ENCODE measurements at regions not wholly inside any gene's neighbourhood (a gene's known extent, or its start where the extent isn't known, plus 50 kb on each side); places are given as distances from the start of the nearest gene placed in this dataset.

DNA sequence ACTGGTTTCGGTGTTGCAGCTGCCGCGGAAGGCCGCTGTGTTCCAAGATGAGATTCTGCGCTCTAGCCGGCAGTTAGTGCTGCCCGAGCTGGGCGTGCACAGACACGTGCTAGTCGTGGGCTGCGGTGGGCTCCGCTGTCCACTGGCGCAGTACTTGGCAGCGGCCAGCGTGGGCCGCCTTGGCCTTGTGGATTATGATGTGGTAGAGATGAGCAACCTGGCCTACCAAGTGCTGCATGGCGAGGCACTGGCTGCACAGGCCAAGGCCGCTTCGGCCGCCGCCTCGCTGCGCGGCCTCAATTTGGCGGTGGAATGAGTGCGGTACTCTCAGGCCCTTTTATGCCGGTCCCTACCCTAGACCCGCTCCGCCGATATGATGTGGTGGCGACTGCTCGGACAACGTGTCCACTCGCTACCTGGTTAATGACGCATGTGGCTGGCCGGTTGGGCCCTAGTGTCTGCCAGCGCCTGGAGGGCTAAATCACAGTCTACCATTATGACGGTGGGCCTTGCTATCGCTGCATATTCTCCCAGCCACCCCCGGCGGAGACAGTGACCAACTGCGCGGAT, 102.2 kb downstream of the SNAPC1 start:
- TF ChIP-seq, protein P1, sequence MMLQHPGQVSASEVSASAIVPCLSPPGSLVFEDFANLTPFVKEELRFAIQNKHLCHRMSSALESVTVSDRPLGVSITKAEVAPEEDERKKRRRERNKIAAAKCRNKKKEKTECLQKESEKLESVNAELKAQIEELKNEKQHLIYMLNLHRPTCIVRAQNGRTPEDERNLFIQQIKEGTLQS (IDR thresholded peaks at IDR 0.05): no peak
- TF ChIP-seq, protein P2, sequence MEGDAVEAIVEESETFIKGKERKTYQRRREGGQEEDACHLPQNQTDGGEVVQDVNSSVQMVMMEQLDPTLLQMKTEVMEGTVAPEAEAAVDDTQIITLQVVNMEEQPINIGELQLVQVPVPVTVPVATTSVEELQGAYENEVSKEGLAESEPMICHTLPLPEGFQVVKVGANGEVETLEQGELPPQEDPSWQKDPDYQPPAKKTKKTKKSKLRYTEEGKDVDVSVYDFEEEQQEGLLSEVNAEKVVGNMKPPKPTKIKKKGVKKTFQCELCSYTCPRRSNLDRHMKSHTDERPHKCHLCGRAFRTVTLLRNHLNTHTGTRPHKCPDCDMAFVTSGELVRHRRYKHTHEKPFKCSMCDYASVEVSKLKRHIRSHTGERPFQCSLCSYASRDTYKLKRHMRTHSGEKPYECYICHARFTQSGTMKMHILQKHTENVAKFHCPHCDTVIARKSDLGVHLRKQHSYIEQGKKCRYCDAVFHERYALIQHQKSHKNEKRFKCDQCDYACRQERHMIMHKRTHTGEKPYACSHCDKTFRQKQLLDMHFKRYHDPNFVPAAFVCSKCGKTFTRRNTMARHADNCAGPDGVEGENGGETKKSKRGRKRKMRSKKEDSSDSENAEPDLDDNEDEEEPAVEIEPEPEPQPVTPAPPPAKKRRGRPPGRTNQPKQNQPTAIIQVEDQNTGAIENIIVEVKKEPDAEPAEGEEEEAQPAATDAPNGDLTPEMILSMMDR (IDR thresholded peaks at IDR 0.05; ENCODE audit: low read depth, low read length, missing input control): no peak
